ENCODE measurements at regions not wholly inside any gene's neighbourhood (a gene's known extent, or its start where the extent isn't known, plus 50 kb on each side); places are given as distances from the start of the nearest gene placed in this dataset.

DNA sequence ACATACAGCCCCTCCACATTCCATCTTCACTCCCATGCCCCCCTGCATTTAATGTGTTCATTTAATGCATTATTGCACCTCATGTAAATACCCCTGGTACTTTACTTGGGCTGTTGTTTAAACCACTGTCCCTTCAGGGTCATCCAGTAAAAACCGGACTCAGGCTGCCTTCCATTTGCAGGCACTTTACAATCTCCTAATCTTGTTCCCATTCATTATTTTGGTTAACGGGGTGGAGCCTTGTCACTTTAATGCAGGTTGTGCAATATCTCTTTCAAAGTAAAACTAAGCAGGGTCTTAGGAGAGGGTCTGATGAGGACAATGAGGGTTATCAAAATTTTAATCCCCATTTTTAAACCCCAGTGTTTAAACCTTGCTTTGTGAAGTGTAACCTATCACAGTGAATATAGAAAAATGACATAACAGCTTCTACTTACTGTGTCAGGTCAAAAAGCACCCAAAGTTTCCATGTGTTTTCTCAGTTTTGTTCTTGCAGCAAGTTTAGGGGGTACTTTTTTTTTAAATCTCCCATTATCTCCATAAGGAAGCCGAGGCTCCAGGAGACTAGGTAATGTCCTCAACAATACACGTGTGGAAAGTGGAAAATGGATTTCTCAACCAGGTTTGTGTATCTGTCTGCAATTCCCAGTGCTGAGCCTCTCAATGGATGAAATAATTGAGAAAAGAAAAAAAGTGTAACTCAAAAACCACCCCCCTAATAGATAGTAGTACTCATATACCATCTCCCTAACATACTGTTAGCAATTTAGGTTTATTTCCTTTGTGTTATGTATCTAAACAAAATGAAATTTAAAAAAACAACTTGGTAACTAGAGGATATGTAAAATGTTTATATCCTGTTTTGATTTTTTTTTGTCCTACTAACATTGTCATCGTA lies 54.2 kb upstream of the SPRY4 start:
- TF ChIP-seq, protein P1, sequence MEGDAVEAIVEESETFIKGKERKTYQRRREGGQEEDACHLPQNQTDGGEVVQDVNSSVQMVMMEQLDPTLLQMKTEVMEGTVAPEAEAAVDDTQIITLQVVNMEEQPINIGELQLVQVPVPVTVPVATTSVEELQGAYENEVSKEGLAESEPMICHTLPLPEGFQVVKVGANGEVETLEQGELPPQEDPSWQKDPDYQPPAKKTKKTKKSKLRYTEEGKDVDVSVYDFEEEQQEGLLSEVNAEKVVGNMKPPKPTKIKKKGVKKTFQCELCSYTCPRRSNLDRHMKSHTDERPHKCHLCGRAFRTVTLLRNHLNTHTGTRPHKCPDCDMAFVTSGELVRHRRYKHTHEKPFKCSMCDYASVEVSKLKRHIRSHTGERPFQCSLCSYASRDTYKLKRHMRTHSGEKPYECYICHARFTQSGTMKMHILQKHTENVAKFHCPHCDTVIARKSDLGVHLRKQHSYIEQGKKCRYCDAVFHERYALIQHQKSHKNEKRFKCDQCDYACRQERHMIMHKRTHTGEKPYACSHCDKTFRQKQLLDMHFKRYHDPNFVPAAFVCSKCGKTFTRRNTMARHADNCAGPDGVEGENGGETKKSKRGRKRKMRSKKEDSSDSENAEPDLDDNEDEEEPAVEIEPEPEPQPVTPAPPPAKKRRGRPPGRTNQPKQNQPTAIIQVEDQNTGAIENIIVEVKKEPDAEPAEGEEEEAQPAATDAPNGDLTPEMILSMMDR (IDR thresholded peaks at IDR 0.05; ENCODE audit: low read depth, low read length), result no peak
- no peaks in the 10 kb centered on the region for H3K36me3 ChIP-seq
- peaks cover 5% of the 10 kb centered on the region for H3K4me1 ChIP-seq
- H3K27me3 ChIP-seq, result no peaks in the 10 kb centered on the region
- H3K4me3 ChIP-seq (ENCODE audit: low read depth, low read length), result no peak overlapping the region
- no peak for DNase-seq
- no peaks in the 10 kb centered on the region; the same call in 1 of the 2 replicates for H3K9me3 ChIP-seq

DNA sequence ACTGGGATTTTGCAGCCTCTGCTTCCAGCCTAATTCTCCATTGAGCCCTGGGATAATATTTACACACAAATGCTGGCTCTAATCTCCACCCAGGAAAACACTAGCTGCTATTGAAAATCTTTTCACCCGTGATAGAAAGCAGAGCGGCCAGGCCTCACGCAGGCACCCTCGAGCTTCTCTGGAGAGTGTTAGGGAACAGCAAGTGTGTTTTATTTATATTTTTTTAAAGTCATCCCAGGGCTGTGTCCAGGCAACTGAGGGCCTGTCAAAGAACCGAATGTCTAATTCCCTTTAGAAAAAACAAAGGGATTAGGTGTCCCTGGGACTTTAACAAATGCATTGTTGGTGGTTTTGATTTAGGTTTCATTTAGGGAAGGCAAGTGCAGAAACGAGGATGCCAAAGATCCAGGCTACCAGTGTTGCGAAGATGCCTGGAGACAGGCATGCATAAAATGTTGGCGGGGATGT lies 51.2 kb upstream of the SPRY4 start:
- Histone ChIP-seq H3K4me3 (ENCODE audit: low read depth, low read length) (no peak overlapping the region), H3K36me3 (no peaks in the 10 kb centered on the region), H3K4me1 (peaks cover 5% of the 10 kb centered on the region), H3K27me3 (no peaks in the 10 kb centered on the region), H3K9me3 (no peaks in the 10 kb centered on the region; the same call in 1 of the 2 replicates)
- no peak for DNase-seq
- TF ChIP-seq, protein P1 (IDR thresholded peaks at IDR 0.05; ENCODE audit: low read depth, low read length), result no peak

Measured in BE2C (cell line).